Stimulated activated CD4-positive, alpha-beta T cell treated with anti-CD3 and anti-CD28 coated beads, Interleukin-1b, Interleukin-23, amount 100 ng/mL, for 4 hours (primary cell): ENCODE measurements at regions not wholly inside any gene's neighbourhood (a gene's known extent, or its start where the extent isn't known, plus 50 kb on each side); places are given as distances from the start of the nearest gene placed in this dataset.
"Not testable (repeated sequence)": the region's sequence is repeated elsewhere in the genome, so short reads cannot be mapped to it uniquely, and the experiment has no call there.

ENCODE experiments used
- DNase-seq, 2 donors: peaks; one replicate each; pipeline ENCODE4 v3.0.0-alpha.2; 2020; ENCODE audit warnings: low read depth in 2 of 2

- DNase-seq, result no peak
These were observed 247.3 kb downstream of the FOXD2 start for GRCh38 chr1:47684964-47685762.

DNA sequence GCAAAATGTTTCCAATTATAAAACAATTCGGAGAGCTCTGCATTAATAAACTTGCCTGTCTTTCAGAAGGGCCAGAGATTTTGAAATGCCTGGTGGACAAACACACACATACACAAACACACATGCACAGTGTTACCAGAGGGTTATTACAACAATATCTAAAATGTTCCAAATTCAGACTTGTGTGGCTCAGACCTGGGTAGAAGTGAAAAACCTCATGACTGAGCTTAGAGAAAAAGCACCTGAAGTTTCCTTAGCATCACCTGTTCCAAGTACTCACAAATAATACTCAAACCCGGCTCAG lies 247.9 kb downstream of the FOXD2 start:
- no peak for DNase-seq

DNA sequence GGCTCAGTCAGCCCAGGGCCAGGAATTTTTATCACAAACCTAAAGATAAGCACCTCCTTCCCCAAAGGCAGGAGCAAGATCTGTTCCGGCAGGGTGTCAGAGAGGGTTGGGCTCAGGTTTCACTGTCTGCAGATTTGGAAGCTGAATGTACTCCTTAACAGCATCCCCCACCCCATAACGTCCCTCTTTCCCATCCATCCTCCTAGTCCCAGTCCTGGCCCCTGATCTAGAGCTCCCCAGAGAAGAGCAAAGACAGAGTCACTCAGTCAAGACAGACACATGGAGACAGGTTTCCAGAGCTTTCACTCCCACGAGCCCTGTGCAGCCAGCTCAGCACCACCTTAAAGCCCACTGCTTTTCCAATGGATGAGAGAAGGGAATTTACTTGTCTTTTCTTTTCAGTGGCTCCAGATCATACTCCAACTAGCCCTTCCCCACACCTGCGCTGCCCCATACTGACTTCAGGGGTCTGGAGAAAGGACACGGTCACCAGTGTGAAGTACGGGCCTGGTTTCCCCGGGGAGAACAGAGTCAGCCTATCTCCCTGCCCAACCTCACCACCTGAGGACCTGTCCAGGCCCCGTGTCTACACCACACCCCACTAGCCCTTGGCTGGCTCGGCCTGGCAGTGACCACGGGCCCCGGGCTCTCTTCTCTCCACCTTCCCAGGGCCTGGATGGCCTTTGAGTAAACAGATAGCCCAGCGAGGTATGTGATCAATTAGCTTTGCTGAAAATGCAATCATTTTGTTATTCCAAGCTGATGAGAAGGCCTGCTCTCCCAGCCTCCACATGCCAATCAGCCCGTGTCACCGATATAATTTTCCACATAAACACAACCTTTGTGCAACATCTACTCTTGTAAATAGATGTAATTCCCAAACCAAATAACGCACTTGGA lies 249.1 kb downstream of the FOXD2 start:
- no peak for DNase-seq

GRCh38 chr1:47687631-47688460 lies 250.0 kb downstream of the FOXD2 start:
- no peak for DNase-seq

DNA sequence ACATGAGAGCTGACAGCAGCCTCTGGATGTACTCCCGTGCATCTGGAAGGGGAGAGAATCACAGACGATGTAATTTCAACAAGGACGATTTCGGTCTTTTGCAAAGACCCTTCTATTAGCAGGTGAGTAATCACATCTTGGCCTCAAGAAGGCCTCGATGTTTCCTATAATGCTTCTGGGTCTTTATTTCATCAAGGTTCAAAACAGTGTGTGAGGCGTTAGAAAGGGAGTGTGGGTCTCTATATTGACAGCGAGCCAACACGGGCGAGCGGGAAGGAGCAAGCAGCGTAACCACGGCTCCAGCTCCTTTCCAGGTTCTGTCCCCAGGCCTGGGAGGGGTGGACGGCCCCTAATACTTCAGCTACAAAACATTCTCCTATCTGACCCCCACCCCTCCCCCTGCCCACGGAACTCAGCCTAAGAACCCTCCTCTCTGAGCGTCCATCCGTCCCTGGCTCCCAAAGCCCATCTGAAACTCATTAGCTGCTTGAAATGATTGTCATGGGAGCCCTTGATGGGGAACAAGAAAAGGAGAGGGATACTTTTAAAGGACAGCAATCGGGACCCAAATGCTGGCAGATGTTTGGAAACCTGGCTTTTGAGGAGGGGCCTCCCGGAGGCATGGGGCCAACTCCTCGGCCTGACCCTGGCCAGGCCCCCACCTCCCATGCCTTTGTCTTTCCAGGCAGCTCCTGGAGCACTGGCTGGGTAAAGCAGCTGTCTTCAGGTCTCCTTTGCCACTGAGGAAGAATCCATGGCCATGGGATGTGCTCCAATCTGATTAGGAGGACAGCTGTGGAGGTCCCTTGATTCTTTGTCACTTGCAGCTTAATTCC lies 250.8 kb downstream of the FOXD2 start:
- no peak for DNase-seq

GRCh38 chr1:47689894-47690293 lies 252.1 kb downstream of the FOXD2 start:
- no peak for DNase-seq

- DNase-seq, result no peak
These were observed 252.8 kb downstream of the FOXD2 start for GRCh38 chr1:47690341-47691250.

DNA sequence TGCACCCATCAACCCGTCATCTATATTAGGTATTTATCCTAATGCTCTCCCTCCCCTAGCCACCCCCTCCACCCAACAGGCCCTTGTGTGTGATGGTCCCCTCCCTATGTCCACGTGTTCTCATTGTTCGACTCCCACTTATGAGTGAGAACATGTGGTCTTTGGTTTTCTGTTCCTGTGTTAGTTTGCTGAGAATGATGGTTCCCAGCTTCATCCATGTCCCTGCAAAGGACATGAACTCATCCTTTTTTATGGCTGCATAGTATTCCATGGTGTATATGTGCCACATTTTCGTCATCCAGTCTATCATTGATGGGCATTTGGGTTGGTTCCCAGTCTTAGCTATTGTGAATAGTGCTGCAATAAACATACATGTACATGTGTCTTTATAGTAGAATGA lies 253.4 kb downstream of the FOXD2 start:
- DNase-seq, result not testable (repeated sequence)

DNA sequence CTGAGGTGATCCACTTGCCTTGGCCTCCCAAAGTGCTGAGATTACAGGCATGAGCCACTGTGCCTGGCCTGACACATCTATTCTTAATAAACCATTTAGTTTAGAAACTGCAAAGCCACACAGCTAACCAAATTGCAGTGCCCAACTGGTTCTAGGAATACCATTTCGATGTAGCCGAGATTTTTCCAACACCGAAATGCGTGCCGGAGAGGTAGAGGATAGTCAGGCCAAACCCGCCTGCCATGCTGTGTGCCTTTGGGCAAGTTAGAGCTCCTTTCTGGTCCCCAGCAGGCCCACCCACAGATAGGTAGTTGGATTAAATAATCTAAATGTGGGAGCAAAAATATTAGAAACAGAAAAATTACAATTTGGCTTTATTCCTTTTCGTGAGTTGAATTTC lies 254.4 kb downstream of the FOXD2 start:
- DNase-seq, result no peak

GRCh38 chr1:47693115-47693514 lies 255.3 kb downstream of the FOXD2 start:
- no peak for DNase-seq

- DNase-seq, result no peak
These were observed 256.4 kb downstream of the FOXD2 start for GRCh38 chr1:47694011-47694890.

DNA sequence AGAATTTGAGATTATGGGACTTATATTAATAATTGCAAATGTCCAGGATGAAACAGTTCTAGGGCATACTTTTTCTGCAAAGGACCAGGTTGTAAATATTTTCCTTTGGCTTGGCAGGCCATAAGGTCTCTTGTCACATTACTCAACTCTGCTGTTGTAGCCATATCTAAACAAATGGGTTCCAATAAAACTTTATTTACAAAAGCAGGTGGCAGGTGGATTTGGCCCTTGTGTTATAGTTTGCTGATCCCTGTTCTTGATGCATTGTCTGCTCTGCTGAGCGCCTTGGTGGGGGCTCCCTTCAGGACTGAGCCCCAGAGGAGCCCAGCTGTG lies 258.5 kb downstream of the FOXD2 start:
- DNase-seq, result no peak

DNA sequence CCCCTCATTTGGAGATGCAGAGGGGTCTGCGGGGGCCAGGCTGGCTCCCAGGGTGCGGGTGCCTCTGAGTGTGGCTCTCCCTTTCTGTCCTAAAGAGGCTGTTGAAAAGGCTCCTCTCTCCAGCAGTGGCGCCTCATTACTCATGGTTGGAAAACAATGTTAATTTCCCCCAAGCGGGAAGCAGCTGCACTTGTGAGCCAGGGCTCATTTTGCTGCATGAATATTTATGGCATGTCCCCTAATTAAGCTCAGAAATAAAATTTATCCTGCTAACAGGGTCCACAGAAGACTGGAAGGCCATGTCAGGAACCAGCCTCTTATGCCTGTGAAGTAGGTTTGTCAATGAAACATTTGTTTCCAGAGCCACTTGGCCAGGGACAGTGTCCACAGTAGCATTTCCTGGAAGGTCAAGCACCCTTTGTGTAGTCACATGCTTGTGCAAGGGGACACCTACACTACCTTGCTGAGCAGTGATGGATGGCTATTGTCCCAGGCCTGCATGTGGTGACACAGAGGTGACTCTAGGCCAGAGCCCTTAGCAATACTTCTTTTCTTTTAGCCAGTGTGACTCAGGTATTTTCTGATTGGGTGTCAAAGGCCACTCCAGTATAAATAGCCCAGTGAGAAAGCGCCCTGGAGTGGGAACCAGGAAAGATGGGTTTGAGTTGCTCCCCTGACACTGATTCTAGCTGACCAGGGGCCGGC lies 259.0 kb downstream of the FOXD2 start:
- DNase-seq, result no peak

- no peak for DNase-seq
These were observed 259.9 kb downstream of the FOXD2 start for GRCh38 chr1:47697616-47698335.

- DNase-seq, result no peak
These were observed 261.8 kb downstream of the FOXD2 start for GRCh38 chr1:47699492-47700235.

- DNase-seq, result no peak
These were observed 263.4 kb downstream of the FOXD2 start for GRCh38 chr1:47701283-47701682.

GRCh38 chr1:47701741-47702515 lies 264.1 kb downstream of the FOXD2 start:
- DNase-seq, result no peak
